A673 (cell line): ENCODE measurements at regions not wholly inside any gene's neighbourhood (a gene's known extent, or its start where the extent isn't known, plus 50 kb on each side); places are given as distances from the start of the nearest gene placed in this dataset.

Experiments
- CTCF ChIP-seq: fragments of 300-800, 200-600 bp; sonication (generic); conservative IDR thresholded peaks from 2 replicates; pipeline ENCODE4 v1.5.1; 2017; ENCODE audit warnings: low read depth, mild to moderate bottlenecking, antibody characterized with exemption, low read length, moderate library complexity, mixed read lengths
- EZH2 ChIP-seq: fragments of 200-600 bp; sonication (generic); IDR thresholded peaks from 2 replicates; pipeline ENCODE4 v1.6.1; 2017; ENCODE audit warnings: borderline replicate concordance, low read depth, mild to moderate bottlenecking, mixed read lengths, antibody characterized with exemption, low read length; ENCODE audit not compliant: poor library complexity, severe bottlenecking

GRCh38 chr7:81529785-81530184 is 240.1 kb downstream of the HGF start:
- TF ChIP-seq CTCF (no peak), EZH2 (no peak)
